C4-2B (cell line): ENCODE measurements at regions not wholly inside any gene's neighbourhood (a gene's known extent, or its start where the extent isn't known, plus 50 kb on each side); places are given as distances from the start of the nearest gene placed in this dataset.

ENCODE experiments used
- ZFX ChIP-seq: fragments of 450-650 bp; IDR thresholded peaks from 2 replicates; pipeline ENCODE4 v1.6.1; 2017
- TF ChIP-seq, protein P1 (sequence below): fragments of 450-650 bp; conservative IDR thresholded peaks from 2 replicates; pipeline ENCODE4 v1.5.1; 2017; ENCODE audit warnings: mild to moderate bottlenecking

DNA sequence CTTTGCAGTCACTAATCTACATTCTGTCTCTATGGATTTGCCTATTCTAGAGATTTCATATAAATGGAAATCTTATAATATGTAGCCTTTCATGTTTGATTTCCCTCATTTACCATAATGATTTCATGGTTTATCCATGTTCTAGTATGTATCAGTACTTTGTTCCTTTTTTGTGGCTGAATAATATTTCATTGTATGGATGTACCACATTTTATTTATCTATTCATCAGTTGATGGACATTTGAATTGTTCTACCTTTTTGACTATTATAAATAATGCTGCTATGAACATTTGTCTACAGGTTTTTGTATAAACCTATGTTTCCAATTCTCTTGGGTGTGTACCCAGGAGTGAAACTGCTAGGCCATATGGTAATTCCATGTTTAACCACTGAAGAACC lies 221.1 kb downstream of the ICOS start:
- TF ChIP-seq, protein P1, sequence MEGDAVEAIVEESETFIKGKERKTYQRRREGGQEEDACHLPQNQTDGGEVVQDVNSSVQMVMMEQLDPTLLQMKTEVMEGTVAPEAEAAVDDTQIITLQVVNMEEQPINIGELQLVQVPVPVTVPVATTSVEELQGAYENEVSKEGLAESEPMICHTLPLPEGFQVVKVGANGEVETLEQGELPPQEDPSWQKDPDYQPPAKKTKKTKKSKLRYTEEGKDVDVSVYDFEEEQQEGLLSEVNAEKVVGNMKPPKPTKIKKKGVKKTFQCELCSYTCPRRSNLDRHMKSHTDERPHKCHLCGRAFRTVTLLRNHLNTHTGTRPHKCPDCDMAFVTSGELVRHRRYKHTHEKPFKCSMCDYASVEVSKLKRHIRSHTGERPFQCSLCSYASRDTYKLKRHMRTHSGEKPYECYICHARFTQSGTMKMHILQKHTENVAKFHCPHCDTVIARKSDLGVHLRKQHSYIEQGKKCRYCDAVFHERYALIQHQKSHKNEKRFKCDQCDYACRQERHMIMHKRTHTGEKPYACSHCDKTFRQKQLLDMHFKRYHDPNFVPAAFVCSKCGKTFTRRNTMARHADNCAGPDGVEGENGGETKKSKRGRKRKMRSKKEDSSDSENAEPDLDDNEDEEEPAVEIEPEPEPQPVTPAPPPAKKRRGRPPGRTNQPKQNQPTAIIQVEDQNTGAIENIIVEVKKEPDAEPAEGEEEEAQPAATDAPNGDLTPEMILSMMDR: no peak
- no peak for TF ChIP-seq ZFX
